ENCODE measurements at regions not wholly inside any gene's neighbourhood (a gene's known extent, or its start where the extent isn't known, plus 50 kb on each side); places are given as distances from the start of the nearest gene placed in this dataset.
"Not testable (repeated sequence)": the region's sequence is repeated elsewhere in the genome, so short reads cannot be mapped to it uniquely, and the experiment has no call there.

DNA sequence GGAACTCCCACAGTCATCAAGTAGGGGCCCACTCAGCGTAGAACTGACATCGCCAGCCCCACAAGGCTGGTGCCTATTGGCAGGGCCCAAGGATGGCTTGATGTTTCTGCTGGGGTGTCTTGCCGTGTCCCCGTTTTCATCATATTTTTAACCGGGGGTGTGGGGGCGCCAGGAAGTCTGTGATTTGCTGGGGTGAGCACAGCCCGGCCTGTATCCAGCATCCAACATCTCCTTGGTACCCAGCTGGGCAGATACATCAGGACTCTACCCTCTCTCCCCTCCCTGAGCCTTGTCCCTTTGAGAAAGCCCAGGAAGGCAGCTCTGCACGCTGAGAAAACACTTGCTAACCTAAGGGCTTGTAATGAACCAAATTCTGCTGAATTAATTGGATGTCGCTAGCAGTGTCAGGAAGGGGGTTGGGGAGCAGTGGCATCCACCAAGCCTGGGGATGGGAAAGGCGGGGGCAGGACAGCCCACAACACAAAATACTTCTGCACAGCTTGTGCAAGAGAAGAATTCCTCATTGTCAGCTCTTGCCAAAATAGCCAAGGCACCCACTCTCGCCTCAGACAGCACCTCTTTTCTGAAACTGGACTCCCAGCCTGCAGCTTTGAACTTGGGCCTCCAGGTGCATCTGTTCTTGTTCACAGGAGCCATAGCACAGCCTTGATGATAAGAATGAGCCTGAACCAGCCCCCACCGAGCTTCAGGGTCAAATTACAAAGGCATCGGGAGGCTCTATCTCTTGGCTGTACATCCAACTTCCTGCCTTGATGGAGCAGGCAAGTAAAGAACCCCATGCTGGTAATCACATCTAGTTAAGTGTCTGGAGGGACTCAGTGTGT lies 63.7 kb upstream of the LYRM9 start:
- no peak overlapping the region for H4K8ac ChIP-seq (replicated peaks; ENCODE audit: insufficient read length, low read depth, low read length)
- H3K9me3 ChIP-seq (ENCODE audit: control insufficient read depth, low read depth, low read length): no peaks in the 10 kb centered on the region
- no peak overlapping the region for H4K5ac ChIP-seq (ENCODE audit: insufficient read length, low read depth, low read length)
- peaks cover 13% of the 10 kb centered on the region; the same call in 1 of the 2 replicates for H3K4me1 ChIP-seq (ENCODE audit: insufficient read depth, low read length)
- Mint-ChIP-seq H3K36me3 (ENCODE audit: insufficient read depth in 1 of 3, low read depth in 3 of 3) (no peaks in the 10 kb centered on the region), H3K9me3 (no peaks in the 10 kb centered on the region), H3K4me3 (no peak overlapping the region), H3K4me1 (peaks cover 44 to 52% of the 10 kb centered on the region in 2 experiments), H3K27me3 (ENCODE audit: low read depth) (no peaks in the 10 kb centered on the region; the same call in 1 of the 2 replicates), H3K27ac (peak overlapping the region in 1 of 3 experiments; percentile 37; a peak in 1 of 7 replicates)
- no peaks in the 10 kb centered on the region; the same call in 1 of the 2 replicates for H3K79me2 ChIP-seq (ENCODE audit: insufficient read depth, low read length)
- no peaks in the 10 kb centered on the region for H4K20me1 ChIP-seq (ENCODE audit: control insufficient read depth, insufficient read depth, insufficient read length)
- no peaks in the 10 kb centered on the region for H3K79me1 ChIP-seq (ENCODE audit: insufficient read depth, low read depth, low read length, poor library complexity, severe bottlenecking)
- no peak overlapping the region for H2AK5ac ChIP-seq (ENCODE audit: insufficient read length, low read length)
- H3K4me2 ChIP-seq (ENCODE audit: insufficient read depth, insufficient read length, low read length): no peak overlapping the region
- no peak overlapping the region for H3K27ac ChIP-seq (ENCODE audit: insufficient read length, low read depth, low read length)
- H3K56ac ChIP-seq (ENCODE audit: insufficient read length, low read depth, low read length): no peak overlapping the region
- WGBS (ENCODE audit: extremely low coverage, insufficient read length, low lambda C conversion rate): no CpG with 5 or more reads among the region's 13 CpGs
- H3K9ac ChIP-seq (ENCODE audit: extremely low read depth, insufficient read length, low read length): no peak overlapping the region
- H3K18ac ChIP-seq (ENCODE audit: insufficient read length, low read depth, low read length): no peak overlapping the region
- no peak overlapping the region for H3K23ac ChIP-seq (ENCODE audit: insufficient read length, low read depth, low read length)
- no peaks in the 10 kb centered on the region for H3K23me2 ChIP-seq (ENCODE audit: insufficient read length, low read depth, low read length, poor library complexity, severe bottlenecking)
- no peak overlapping the region for H2AFZ ChIP-seq (ENCODE audit: low read length)
- no peak overlapping the region for H4K91ac ChIP-seq (ENCODE audit: insufficient read length, low read depth, low read length)
- H3K14ac ChIP-seq (ENCODE audit: insufficient read depth, low read length): no peak overlapping the region
- H2BK120ac ChIP-seq (ENCODE audit: low read depth, low read length, poor library complexity, severe bottlenecking): no peak overlapping the region
- H3K27me3 ChIP-seq (ENCODE audit: insufficient read depth, low read length): no peaks in the 10 kb centered on the region
- H2BK15ac ChIP-seq (ENCODE audit: low read depth, low read length): no peak overlapping the region
- TF ChIP-seq CTCF (conservative IDR thresholded peaks at IDR 0.05): no peak
- H2BK20ac ChIP-seq (ENCODE audit: low read depth, low read length, poor library complexity, severe bottlenecking): no peak overlapping the region
- H3K4ac ChIP-seq (ENCODE audit: low read depth, low read length): no peak overlapping the region
- no peak overlapping the region for H3T11ph ChIP-seq (ENCODE audit: low read length)
- no peak for DNase-seq
- H2BK12ac ChIP-seq (ENCODE audit: insufficient read length, low read depth, low read length): no peak overlapping the region
- no peak overlapping the region for H2BK5ac ChIP-seq (ENCODE audit: insufficient read length, low read length)

- H3K4ac ChIP-seq (ENCODE audit: low read depth, low read length); H4K8ac ChIP-seq (replicated peaks; ENCODE audit: insufficient read length, low read depth, low read length); H3K23me2 ChIP-seq (ENCODE audit: insufficient read length, low read depth, low read length, poor library complexity, severe bottlenecking); H2BK20ac ChIP-seq (ENCODE audit: low read depth, low read length, poor library complexity, severe bottlenecking); H2BK120ac ChIP-seq (ENCODE audit: low read depth, low read length, poor library complexity, severe bottlenecking); H3K18ac ChIP-seq (ENCODE audit: insufficient read length, low read depth, low read length); H3K9me3 ChIP-seq (ENCODE audit: control insufficient read depth, low read depth, low read length); H3K36me3 Mint-ChIP-seq (ENCODE audit: insufficient read depth in 1 of 3, low read depth in 3 of 3); H3K56ac ChIP-seq (ENCODE audit: insufficient read length, low read depth, low read length); H3K4me3 Mint-ChIP-seq; H3K23ac ChIP-seq (ENCODE audit: insufficient read length, low read depth, low read length); H3T11ph ChIP-seq (ENCODE audit: low read length); H3K27me3 Mint-ChIP-seq (ENCODE audit: low read depth); H2AK5ac ChIP-seq (ENCODE audit: insufficient read length, low read length); DNase-seq; H2BK15ac ChIP-seq (ENCODE audit: low read depth, low read length); H3K27me3 ChIP-seq (ENCODE audit: insufficient read depth, low read length); H2BK12ac ChIP-seq (ENCODE audit: insufficient read length, low read depth, low read length); H3K79me2 ChIP-seq (ENCODE audit: insufficient read depth, low read length); H3K79me1 ChIP-seq (ENCODE audit: insufficient read depth, low read depth, low read length, poor library complexity, severe bottlenecking); H3K9me3 Mint-ChIP-seq; H2BK5ac ChIP-seq (ENCODE audit: insufficient read length, low read length); H3K9ac ChIP-seq (ENCODE audit: extremely low read depth, insufficient read length, low read length); H3K4me2 ChIP-seq (ENCODE audit: insufficient read depth, insufficient read length, low read length); H4K20me1 ChIP-seq (ENCODE audit: control insufficient read depth, insufficient read depth, insufficient read length); H4K5ac ChIP-seq (ENCODE audit: insufficient read length, low read depth, low read length); H4K91ac ChIP-seq (ENCODE audit: insufficient read length, low read depth, low read length); H3K14ac ChIP-seq (ENCODE audit: insufficient read depth, low read length); H3K27ac ChIP-seq (ENCODE audit: insufficient read length, low read depth, low read length); H2AFZ ChIP-seq (ENCODE audit: low read length): not testable (repeated sequence)
- Mint-ChIP-seq H3K27ac (peak overlapping the region in 1 of 3 experiments; percentile 37; a peak in 2 of 7 replicates), H3K4me1 (peaks cover 44 to 50% of the 10 kb centered on the region in 2 experiments)
- no CpG with 5 or more reads among the region's 4 CpGs for WGBS (ENCODE audit: extremely low coverage, insufficient read length, low lambda C conversion rate)
- peaks cover 13% of the 10 kb centered on the region; the same call in 1 of the 2 replicates for H3K4me1 ChIP-seq (ENCODE audit: insufficient read depth, low read length)
Observed at GRCh38 chr17:27957446-27957793, 64.3 kb upstream of the LYRM9 start.

All from H9 (cell line).